ENCODE measurements at regions not wholly inside any gene's neighbourhood (a gene's known extent, or its start where the extent isn't known, plus 50 kb on each side); places are given as distances from the start of the nearest gene placed in this dataset.

GRCh38 chr3:14295801-14296200, 106.6 kb upstream of the SLC6A6 start:
- Mint-ChIP-seq H3K9me3 (no peaks in the 10 kb centered on the region), H3K27me3 (ENCODE audit: low read depth) (no peaks in the 10 kb centered on the region), H3K36me3 (no peaks in the 10 kb centered on the region), H3K4me1 (peaks cover 13% of the 10 kb centered on the region), H3K4me3 (no peak overlapping the region), H3K27ac (no peak overlapping the region)
- TF ChIP-seq CTCF (IDR thresholded peaks at IDR 0.05; ENCODE audit: unreplicated experiment) = no peak
- DNase-seq (ENCODE audit: low spot score in 2 of 2, unreplicated experiment in 2 of 2) = no peak

GRCh38 chr3:14297305-14297704, 105.1 kb upstream of the SLC6A6 start:
- Mint-ChIP-seq H3K36me3 (no peaks in the 10 kb centered on the region), H3K4me1 (peaks cover 5% of the 10 kb centered on the region), H3K9me3 (no peaks in the 10 kb centered on the region), H3K27ac (no peak overlapping the region), H3K4me3 (no peak overlapping the region), H3K27me3 (ENCODE audit: low read depth) (no peaks in the 10 kb centered on the region)
- no peak for TF ChIP-seq CTCF (IDR thresholded peaks at IDR 0.05; ENCODE audit: unreplicated experiment)
- no peak for DNase-seq (ENCODE audit: low spot score in 2 of 2, unreplicated experiment in 2 of 2)

- no peak for DNase-seq (ENCODE audit: low spot score in 2 of 2, unreplicated experiment in 2 of 2)
- Mint-ChIP-seq H3K36me3 (no peaks in the 10 kb centered on the region), H3K9me3 (no peaks in the 10 kb centered on the region), H3K4me1 (peaks cover 5% of the 10 kb centered on the region), H3K27ac (no peak overlapping the region), H3K27me3 (ENCODE audit: low read depth) (peaks cover 3% of the 10 kb centered on the region), H3K4me3 (no peak overlapping the region)
- no peak for TF ChIP-seq CTCF (IDR thresholded peaks at IDR 0.05; ENCODE audit: unreplicated experiment)
These were observed 104.6 kb upstream of the SLC6A6 start for GRCh38 chr3:14297784-14298236.

- H3K9me3 Mint-ChIP-seq = no peaks in the 10 kb centered on the region
- no peak for DNase-seq (ENCODE audit: low spot score in 2 of 2, unreplicated experiment in 2 of 2)
- no peak for TF ChIP-seq CTCF (IDR thresholded peaks at IDR 0.05; ENCODE audit: unreplicated experiment)
- peaks cover 5% of the 10 kb centered on the region for H3K4me1 Mint-ChIP-seq
- H3K36me3 Mint-ChIP-seq = no peaks in the 10 kb centered on the region
- no peak overlapping the region for H3K27ac Mint-ChIP-seq
- H3K4me3 Mint-ChIP-seq = no peak overlapping the region
- H3K27me3 Mint-ChIP-seq (ENCODE audit: low read depth) = peaks cover 8% of the 10 kb centered on the region
These were observed 104.0 kb upstream of the SLC6A6 start for GRCh38 chr3:14298442-14298841.

- peaks cover 11% of the 10 kb centered on the region for H3K27me3 Mint-ChIP-seq (ENCODE audit: low read depth)
These were observed 103.3 kb upstream of the SLC6A6 start for GRCh38 chr3:14298991-14299555.

More at GRCh38 chr3:14298991-14299555, 103.3 kb upstream of the SLC6A6 start:
- H3K4me3 Mint-ChIP-seq = no peak overlapping the region
- H3K36me3 Mint-ChIP-seq = no peaks in the 10 kb centered on the region
- no peak overlapping the region for H3K27ac Mint-ChIP-seq
- no peaks in the 10 kb centered on the region for H3K9me3 Mint-ChIP-seq
- peaks cover 5% of the 10 kb centered on the region for H3K4me1 Mint-ChIP-seq
- no peak for DNase-seq (ENCODE audit: low spot score in 2 of 2, unreplicated experiment in 2 of 2)
- TF ChIP-seq CTCF (IDR thresholded peaks at IDR 0.05; ENCODE audit: unreplicated experiment) = no peak
